ENCODE measurements at regions not wholly inside any gene's neighbourhood (a gene's known extent, or its start where the extent isn't known, plus 50 kb on each side); places are given as distances from the start of the nearest gene placed in this dataset.
A peak's percentile ranks its signal among the peaks of the same experiment; 100 is the strongest.

DNA sequence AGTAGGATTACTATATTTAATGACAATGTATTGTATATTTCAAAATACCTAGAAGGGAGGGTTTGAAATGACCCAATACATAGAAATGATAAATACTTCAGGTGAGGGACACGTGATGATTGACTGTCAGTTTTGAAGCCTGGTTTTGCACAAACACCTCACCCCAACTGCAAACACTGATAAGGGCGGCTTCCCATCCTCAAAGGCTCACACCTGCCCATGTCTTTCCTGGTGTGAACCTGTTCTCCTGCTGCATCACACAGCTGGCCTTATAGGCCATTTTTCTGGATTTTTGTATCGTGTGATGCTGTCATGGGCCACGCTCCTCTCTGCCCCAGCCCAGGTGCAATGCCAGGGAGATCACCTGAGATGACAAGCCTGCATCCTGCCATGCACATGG, 166.5 kb upstream of the NCK2 start:
- FAIRE-seq (no peak), DNase-seq (ENCODE audit: insufficient read length, low spot score) (no peak)
- TF ChIP-seq PAX5 (IDR thresholded peaks at IDR 0.05; ENCODE audit: insufficient read depth, low read length, severe bottlenecking) (no peak), POLR2AphosphoS5 (IDR thresholded peaks at IDR 0.05; ENCODE audit: low read depth, low read length) (no peak), POU2F2 (IDR thresholded peaks at IDR 0.05; ENCODE audit: low read depth, low read length) (no peak), SPI1 (IDR thresholded peaks at IDR 0.05; ENCODE audit: low read depth, low read length) (no peak), TAF1 (IDR thresholded peaks at IDR 0.05; ENCODE audit: low read depth, low read length) (no peak), POLR2A (IDR thresholded peaks at IDR 0.05; ENCODE audit: low read depth, low read length) (no peak)

DNA sequence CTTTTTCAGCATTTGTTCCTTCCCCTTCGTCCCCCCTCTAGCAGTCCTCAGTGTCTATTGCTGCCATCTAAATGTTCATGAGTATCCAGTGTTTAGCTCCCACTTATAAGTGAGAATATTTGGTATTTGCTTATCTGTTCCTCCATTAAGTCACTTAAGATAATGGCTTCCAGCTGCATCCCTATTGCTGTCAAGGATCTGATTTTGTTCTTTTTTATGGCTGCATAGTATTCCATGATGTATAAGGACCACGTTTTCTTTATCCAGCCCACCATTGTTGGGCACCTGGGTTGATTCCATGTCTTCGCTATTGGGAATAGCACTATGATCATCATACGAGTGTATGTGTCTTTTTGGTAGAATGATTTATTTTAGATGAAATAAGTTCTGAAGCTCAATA, 166.9 kb upstream of the NCK2 start:
- no peak for DNase-seq (ENCODE audit: insufficient read length, low spot score)
- TF ChIP-seq POLR2A (IDR thresholded peaks at IDR 0.05; ENCODE audit: low read depth, low read length) (no peak), SPI1 (IDR thresholded peaks at IDR 0.05; ENCODE audit: low read depth, low read length) (no peak), TAF1 (IDR thresholded peaks at IDR 0.05; ENCODE audit: low read depth, low read length) (no peak), PAX5 (IDR thresholded peaks at IDR 0.05; ENCODE audit: insufficient read depth, low read length, severe bottlenecking) (no peak), POLR2AphosphoS5 (IDR thresholded peaks at IDR 0.05; ENCODE audit: low read depth, low read length) (no peak), POU2F2 (IDR thresholded peaks at IDR 0.05; ENCODE audit: low read depth, low read length) (no peak)
- FAIRE-seq: no peak

DNA sequence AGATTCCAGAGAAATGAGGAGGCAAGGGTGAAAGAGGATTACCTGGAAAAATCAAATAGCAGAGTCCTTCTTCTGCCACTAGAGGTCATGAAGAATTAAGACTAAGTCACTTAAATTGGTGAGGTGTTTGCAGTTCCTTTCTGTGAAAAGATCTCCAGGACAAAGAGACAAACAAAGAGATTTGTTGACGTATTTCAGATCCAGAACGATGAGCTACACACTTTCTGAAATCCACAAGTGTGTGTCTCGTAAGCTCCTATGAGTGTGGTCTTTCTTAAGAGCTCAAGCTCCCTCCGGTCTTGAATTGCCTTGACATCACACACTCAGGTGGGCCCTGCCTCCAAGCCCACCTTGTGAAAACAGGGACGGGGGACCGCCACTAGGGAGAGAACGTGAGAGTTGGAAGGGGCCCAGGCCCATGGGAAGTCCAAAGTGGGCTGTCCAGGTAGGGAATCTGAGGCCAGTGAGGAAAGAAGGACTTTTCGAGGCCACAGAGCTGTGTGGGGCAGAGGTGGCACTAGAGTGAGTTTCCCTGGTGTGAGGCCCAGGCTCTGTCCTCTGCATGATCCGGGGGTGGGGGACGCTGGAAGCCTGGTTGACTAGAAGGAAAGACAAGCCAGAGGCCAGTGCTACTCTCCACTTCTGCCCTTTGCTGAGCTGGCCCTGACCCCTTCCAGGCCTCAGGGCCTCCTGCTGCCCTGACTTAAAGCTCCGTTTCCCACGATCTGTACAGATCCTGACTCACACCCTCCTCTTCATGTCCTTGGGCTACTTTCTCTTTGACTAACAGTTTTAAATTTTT, 168.1 kb upstream of the NCK2 start:
- TF ChIP-seq POLR2A (IDR thresholded peaks at IDR 0.05; ENCODE audit: low read depth, low read length) (no peak), SPI1 (IDR thresholded peaks at IDR 0.05; ENCODE audit: low read depth, low read length) (peak; percentile 39), TAF1 (IDR thresholded peaks at IDR 0.05; ENCODE audit: low read depth, low read length) (no peak), PAX5 (IDR thresholded peaks at IDR 0.05; ENCODE audit: insufficient read depth, low read length, severe bottlenecking) (no peak)
- DNase-seq (ENCODE audit: insufficient read length, low spot score): no peak
- FAIRE-seq: no peak

DNA sequence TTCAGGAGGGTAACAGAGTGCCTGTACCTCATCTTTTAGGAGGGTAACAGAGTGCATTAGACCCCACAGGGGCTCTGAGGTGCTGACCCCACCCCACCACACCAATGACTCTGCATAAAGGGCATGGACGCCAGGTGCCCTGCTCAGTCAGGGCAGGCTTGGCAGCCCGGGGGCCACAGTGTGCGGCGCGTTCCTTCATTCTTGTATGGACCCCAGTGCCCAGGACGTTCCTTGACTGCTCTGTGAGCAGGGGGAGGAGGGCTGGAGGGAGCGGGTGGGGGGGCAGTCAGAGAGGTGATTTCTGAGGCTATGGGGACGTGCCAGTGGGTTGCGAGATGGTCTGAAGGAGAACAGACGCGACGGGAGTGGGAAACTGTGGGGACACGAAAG, 168.7 kb upstream of the NCK2 start:
- FAIRE-seq (no peak), DNase-seq (ENCODE audit: insufficient read length, low spot score) (no peak)
- no peak for TF ChIP-seq PAX5 (IDR thresholded peaks at IDR 0.05; ENCODE audit: insufficient read depth, low read length, severe bottlenecking)
- TF ChIP-seq SPI1 (IDR thresholded peaks at IDR 0.05; ENCODE audit: low read depth, low read length): no peak

DNA sequence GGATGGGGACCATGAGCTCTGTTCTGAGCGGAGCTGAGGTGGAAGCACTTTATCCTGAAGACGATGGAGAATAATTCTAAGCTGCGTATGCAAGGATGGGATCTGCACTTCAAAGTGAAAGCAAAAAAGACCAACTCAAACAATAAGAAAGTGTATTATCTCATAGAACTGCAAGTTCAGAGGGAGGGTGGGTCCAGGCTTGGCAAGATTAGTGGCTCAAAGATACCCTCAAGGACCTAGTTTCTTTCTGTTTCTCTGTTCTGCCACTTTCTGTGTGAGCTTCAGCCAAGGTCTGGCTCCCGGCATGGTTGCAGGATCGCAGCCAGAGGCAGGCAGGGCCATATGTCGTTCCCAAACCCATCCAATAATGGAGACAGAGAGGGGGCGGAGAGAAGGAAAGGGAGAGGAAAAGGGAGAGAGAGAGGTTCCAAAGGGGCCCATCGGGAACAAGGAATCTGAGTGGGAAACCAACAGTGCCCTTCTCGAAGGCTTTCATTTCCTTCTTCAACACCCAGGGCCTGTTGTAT, 169.2 kb upstream of the NCK2 start:
- DNase-seq (ENCODE audit: insufficient read length, low spot score) (no peak), FAIRE-seq (no peak)
- no peak for TF ChIP-seq SPI1 (IDR thresholded peaks at IDR 0.05; ENCODE audit: low read depth, low read length)
- TF ChIP-seq PAX5 (IDR thresholded peaks at IDR 0.05; ENCODE audit: insufficient read depth, low read length, severe bottlenecking): no peak
- TF ChIP-seq POLR2AphosphoS5 (IDR thresholded peaks at IDR 0.05; ENCODE audit: low read depth, low read length): no peak
- no peak for TF ChIP-seq POU2F2 (IDR thresholded peaks at IDR 0.05; ENCODE audit: low read depth, low read length)
- TF ChIP-seq TAF1 (IDR thresholded peaks at IDR 0.05; ENCODE audit: low read depth, low read length): no peak
- TF ChIP-seq POLR2A (IDR thresholded peaks at IDR 0.05; ENCODE audit: low read depth, low read length): no peak

DNA sequence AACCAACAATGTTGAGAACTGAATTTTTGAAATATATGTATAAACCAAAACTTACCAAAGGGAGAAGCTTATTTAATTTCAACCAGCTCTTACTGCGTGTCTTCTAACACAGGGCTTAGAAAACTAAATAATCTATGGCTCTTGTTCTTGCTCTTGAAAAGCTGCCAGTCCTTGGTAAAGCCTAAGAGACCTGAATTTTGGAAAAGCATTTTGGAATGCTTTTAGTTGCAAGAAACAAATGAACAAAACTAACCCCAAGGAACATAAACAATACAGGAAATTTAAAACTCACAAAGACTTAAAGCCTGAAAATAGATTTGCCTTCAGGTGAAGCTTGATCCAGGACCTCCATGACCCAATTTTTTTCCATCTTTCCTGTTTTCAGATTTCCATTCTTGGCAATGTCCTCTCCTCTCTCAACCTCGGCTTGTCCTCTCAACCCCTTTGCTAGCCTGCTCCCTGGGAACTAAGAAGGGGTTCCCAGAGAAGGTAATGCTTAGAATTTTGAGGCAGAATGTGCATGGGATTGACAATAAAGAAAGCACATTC, 169.8 kb upstream of the NCK2 start:
- TF ChIP-seq PAX5 (IDR thresholded peaks at IDR 0.05; ENCODE audit: insufficient read depth, low read length, severe bottlenecking): no peak
- no peak for TF ChIP-seq POLR2AphosphoS5 (IDR thresholded peaks at IDR 0.05; ENCODE audit: low read depth, low read length)
- no peak for TF ChIP-seq POLR2A (IDR thresholded peaks at IDR 0.05; ENCODE audit: low read depth, low read length)
- TF ChIP-seq TAF1 (IDR thresholded peaks at IDR 0.05; ENCODE audit: low read depth, low read length): no peak
- TF ChIP-seq POU2F2 (IDR thresholded peaks at IDR 0.05; ENCODE audit: low read depth, low read length): no peak
- TF ChIP-seq SPI1 (IDR thresholded peaks at IDR 0.05; ENCODE audit: low read depth, low read length): no peak
- DNase-seq (ENCODE audit: insufficient read length, low spot score) (no peak), FAIRE-seq (no peak)

DNA sequence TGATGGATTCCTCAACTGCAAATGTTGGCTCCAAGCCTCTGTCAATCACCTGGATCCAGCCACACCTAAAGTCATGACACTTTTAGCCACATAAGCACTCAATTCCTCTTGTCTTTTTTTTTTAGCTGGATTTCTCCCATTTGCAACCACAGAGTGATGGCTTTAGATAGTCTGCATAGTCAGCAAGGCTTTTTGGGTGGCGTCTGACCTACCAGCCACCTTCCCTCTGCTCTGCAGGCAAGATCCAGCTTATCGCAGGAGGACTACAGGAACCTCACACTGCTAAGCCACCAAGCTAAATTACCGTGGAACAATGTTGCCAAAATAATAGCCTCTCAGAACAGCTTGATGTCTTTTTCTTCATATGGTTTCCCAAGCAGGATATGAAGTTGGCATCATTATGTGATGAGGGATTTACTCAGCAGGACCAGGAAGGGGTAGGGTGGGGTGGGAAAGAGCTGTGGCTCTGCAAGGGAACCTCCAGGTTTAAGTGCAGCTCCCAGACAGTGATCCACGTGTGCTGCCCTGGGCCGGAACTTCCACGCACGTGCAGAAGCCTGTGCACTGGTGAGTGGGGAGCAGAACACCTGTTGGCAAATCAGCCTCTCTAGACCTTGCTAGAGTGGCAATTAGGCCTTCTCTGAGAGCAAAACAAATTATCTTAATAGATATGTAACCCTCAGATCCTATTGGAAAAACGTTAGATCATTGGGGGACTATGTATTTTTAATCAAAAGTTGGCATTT, 170.6 kb upstream of the NCK2 start:
- FAIRE-seq (no peak), DNase-seq (ENCODE audit: insufficient read length, low spot score) (no peak)
- no peak for TF ChIP-seq POLR2A (IDR thresholded peaks at IDR 0.05; ENCODE audit: low read depth, low read length)

DNA sequence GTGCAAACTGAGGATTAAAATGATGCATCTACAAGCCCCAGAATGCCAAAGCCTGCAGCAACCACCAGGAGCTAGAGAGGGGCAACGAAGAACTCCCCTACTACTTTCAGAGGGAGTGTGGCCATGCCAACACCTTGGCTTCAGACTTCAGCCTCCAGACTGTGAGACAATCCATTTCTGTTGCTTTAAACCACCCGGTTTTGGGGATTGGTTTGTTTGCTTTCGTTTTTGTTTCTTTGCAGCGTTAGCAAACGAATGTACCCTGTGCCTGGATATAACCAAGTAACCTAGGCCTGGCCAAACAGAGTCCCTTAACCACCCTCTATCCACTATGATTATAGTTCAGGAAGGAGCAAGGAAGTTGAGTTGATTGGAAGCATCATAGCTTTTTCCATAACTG, 171.2 kb upstream of the NCK2 start:
- DNase-seq (ENCODE audit: insufficient read length, low spot score) (no peak), FAIRE-seq (no peak)
- TF ChIP-seq SPI1 (IDR thresholded peaks at IDR 0.05; ENCODE audit: low read depth, low read length) (no peak), POLR2A (IDR thresholded peaks at IDR 0.05; ENCODE audit: low read depth, low read length) (no peak), PAX5 (IDR thresholded peaks at IDR 0.05; ENCODE audit: insufficient read depth, low read length, severe bottlenecking) (no peak), POU2F2 (IDR thresholded peaks at IDR 0.05; ENCODE audit: low read depth, low read length) (no peak), POLR2AphosphoS5 (IDR thresholded peaks at IDR 0.05; ENCODE audit: low read depth, low read length) (no peak), TAF1 (IDR thresholded peaks at IDR 0.05; ENCODE audit: low read depth, low read length) (no peak)

DNA sequence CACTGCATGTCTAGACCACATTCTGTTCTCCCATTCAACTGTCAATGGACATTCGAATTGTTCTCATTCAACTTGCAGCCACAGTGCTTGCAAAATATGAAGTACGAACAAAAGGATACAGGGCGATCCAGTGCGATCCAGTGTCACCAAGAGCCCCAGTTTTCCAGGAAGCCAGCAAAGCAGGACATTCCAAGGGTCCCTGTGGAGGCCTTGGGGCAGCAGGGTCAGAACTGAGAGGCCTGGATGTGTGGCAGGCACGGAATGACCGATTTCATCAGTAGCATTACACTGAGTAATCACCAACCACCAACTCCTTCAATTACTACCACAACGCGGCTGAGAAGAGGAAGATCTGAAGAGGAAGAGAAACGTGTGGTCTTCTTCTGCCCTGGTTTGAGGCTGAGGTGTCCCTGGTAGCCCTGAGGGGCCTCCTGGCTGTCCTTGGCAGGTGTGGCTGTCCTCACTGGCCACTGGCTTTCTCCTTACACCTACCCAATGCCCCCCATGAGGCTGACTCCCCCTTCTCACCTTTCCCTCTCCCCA, 172.7 kb upstream of the FHL2 start:
- DNase-seq (ENCODE audit: insufficient read length, low spot score) (no peak), FAIRE-seq (no peak)
- no peak for TF ChIP-seq POU2F2 (IDR thresholded peaks at IDR 0.05; ENCODE audit: low read depth, low read length)
- TF ChIP-seq POLR2AphosphoS5 (IDR thresholded peaks at IDR 0.05; ENCODE audit: low read depth, low read length): no peak
- TF ChIP-seq SPI1 (IDR thresholded peaks at IDR 0.05; ENCODE audit: low read depth, low read length): peak; percentile 51
- no peak for TF ChIP-seq PAX5 (IDR thresholded peaks at IDR 0.05; ENCODE audit: insufficient read depth, low read length, severe bottlenecking)
